GM19043 (cell line): ENCODE measurements at regions not wholly inside any gene's neighbourhood (a gene's known extent, or its start where the extent isn't known, plus 50 kb on each side); places are given as distances from the start of the nearest gene placed in this dataset.
"Not testable (repeated sequence)": the region's sequence is repeated elsewhere in the genome, so short reads cannot be mapped to it uniquely, and the experiment has no call there.

ENCODE experiments used
- ATAC-seq: cut with Tn5 transposase; IDR thresholded peaks from one replicate; pipeline ENCODE4 v1.9.1; 2021; ENCODE audit warnings: low read depth; ENCODE audit not compliant: unreplicated experiment

GRCh38 chr17:56688151-56688550 lies 94.7 kb downstream of the NOG start:
- ATAC-seq, result no peak

- ATAC-seq, result no peak
Observed at GRCh38 chr17:56690441-56691291, 97.2 kb downstream of the NOG start.

GRCh38 chr17:56694825-56695224 lies 101.3 kb downstream of the NOG start:
- no peak for ATAC-seq

DNA sequence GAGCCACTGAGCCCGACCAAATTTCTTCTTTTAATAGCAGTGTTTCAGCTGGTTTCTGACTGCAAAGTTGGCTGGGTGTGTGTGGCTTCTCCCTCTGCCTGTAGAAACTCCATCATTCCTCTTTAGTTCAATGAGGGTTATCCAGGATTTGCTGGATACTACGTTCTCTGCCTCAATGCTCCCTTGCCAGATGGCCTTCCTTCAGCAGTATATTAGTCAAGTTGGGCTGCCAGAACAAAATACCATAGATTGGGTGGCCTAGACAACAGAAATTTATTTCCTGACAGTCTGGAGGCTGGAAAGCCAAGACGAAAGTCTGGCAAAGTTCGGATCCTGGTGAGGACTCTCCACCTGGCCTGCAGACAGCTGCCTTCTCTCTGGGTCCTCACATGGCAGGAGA lies 103.7 kb downstream of the NOG start:
- no peak for ATAC-seq

GRCh38 chr17:56699186-56699894 lies 105.8 kb downstream of the NOG start:
- no peak for ATAC-seq

DNA sequence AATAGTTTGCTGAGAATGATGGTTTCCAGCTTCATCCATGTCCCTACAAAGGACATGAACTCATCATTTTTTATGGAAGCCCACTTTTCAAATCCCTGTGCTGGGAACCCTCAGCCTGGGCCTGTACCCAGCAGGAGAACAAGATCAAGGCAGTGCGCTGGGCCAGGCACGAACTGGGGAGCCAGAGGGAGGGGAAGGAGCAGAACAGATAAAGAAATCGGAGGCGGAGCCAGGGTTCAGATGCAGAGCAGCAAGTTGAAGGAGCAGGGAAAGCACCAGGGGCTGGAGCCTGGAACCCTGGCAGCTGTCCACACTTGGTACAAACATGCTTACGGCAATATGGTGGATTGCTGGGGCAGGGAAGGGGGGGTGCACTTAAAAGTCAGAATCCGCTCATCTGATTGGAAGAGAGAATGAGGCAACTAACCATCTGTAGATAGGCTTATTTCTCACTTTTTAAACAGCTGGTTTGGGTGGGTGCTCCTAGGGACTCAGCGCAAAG lies 107.5 kb downstream of the NOG start:
- ATAC-seq, result no peak

DNA sequence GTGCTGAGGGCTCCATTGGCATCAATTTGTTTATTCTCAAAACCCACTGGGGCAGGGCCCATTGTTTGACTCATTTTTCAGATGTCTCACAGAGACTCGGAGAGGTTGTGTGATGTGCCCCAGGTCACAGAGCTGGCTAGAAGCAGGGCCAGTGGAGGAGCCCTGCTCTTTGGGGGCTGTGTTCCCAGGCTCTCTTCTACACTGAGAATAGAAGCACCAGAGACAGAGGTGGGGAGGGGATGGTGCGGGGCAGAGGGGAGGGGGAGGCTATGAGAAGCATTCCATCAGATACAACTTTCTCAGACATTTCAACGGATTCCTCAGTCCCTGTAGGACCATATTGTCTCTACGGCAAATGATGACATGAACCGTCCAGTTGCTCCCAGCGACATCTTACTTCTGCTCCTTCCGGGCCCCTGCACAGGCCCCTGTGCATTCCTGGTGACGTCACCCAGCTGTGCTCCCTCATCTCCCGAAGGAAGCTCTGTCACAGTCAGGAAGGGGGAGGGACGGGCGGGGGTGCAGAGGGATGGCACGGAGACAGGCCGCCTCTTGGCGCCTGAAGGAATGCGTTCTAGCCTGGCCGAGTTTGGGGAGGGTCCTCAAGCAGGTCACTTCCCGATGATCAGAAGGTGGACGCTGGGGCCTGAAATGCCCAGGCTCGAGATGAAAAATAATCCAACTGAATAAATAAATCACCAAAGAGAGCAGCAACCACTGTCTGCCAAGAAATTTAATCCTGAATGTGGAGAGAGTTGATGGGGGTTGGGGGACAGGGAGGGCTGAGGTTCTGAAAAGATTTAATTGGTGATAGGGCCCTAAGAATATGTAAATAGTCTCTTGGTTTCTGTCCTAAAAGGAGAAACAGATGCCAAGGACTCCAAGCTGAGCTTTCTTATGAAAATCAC lies 114.1 kb downstream of the NOG start:
- ATAC-seq, result no peak

DNA sequence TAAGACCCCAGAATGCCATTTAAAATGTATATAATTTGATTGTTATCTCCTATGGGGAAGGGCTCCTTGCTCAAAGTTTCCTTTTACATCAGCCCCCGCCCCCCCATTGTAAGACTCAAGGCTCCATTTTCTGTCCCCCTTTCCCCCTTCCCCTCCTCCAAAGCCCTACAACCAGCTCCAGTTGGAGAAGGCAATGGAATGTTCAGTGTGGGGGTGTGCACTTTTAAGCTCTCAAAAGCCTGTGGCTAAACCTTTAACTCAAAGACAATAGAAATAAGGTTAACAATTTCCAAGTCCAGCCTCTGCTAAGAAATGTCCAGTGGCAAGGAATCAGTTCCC lies 114.7 kb downstream of the NOG start:
- no peak for ATAC-seq

DNA sequence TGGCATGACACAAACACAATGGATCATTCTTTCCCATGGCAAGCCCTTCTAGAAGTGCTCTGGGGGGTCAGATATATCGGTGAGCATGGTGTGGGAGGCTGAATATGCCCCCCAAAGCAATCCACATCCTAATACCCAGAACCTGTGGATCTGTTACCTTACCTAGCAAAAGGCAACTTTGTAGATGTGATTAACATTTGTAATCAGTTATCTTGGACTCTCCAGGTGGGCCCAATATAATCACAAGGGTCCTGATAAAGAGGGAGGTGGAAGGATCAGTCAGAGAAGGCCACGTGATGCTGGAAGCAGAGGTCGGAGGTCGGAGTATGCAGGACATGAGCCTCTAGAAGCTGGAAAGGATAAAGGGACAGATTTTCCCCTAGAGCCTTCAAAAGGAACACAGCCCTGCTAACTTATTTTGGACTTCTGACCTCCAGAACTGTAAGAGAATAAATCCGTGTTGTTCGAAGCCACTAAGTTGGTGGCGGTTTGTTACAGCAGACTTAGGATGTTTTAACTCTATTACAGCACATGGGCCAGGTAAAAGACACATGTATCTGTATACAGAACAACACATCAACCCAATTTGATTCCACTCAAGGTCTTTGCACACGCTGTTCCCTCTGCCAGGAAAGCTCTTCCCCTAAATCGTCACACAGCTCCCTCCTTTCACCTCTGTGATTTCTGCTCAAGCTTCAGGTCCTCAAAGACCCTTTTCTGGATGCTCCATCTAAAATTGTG lies 115.3 kb downstream of the NOG start:
- no peak for ATAC-seq

GRCh38 chr17:56710986-56711385 lies 117.5 kb downstream of the NOG start:
- ATAC-seq, result no peak

DNA sequence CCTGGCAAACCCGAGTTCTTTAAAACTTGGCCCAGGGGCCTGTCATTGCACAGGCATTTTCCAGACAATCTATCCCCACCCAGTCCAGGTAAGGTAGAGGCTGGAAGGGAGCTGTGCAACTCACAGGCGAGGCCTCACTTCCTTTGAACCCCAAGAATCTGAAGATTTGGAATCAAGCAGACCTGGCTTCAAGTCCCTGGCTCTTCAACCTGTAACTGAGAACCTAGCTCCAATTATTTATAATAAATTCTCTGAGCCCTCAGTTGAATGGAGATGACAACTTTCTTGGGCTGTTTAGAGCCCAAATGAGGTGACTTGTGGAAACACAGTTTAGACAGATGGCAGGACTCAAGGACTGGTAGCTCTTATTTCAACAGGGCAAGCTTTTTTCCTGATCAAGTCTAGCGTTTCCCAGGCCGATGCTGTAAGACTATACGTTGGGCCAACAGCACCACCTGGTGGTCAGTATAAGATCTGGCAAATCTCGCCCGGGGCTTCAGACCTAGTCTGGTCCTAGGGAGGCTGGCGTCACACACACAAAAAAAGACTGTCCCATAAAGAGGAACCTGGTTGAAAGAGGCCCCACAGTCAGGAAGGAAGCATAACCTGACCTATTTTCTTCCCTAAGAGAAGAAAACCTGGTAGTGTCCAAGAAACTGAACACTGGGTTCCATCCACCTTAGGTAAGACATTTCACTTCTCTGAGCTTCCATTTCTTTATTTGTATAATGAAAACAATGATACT lies 117.9 kb downstream of the C17orf67 start:
- peak; percentile 89 for ATAC-seq

GRCh38 chr17:56717471-56717870 lies 116.2 kb downstream of the C17orf67 start:
- ATAC-seq, result no peak

GRCh38 chr17:56718515-56718914 lies 115.2 kb downstream of the C17orf67 start:
- ATAC-seq, result no peak

DNA sequence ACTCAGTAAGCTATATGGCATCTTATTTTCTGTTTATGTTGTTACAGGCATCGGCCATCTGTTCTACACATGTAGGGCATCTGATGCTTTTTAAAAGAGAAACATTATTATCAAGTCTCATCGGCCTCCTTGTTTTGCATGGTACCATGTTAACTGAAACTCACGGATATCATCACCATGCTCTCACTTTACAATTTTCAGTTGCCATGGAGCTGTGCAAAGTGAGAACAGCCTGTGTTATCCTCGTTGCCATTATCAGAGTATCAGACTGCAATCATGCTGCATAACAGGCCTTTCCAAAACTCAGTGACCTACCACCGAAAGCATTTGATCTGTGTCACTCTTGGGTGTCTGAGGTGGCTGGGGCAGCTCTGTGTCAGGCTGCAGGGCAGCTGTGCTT lies 110.3 kb downstream of the C17orf67 start:
- no peak for ATAC-seq

DNA sequence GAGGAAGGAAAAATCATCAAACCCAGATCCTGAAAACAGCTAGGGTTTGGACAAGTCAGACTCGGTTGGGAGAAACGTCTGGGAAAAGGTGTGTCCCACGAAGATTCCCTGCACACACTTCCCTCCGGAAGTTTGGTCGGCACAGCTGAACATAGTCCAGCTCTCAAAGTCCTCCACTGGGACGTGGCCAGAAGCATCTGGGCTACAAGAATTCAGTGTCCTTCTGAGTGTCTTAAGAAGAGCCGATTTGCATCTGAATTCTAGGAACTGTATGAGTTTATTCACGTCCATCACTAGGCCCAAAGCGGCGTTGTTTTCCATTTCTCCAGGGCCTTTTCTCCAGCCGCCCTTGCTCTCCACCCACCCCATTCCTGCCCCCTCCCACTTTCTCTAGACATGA lies 109.1 kb downstream of the C17orf67 start:
- ATAC-seq, result no peak

- no peak for ATAC-seq
Observed at GRCh38 chr17:56725144-56725543, 108.6 kb downstream of the C17orf67 start.

DNA sequence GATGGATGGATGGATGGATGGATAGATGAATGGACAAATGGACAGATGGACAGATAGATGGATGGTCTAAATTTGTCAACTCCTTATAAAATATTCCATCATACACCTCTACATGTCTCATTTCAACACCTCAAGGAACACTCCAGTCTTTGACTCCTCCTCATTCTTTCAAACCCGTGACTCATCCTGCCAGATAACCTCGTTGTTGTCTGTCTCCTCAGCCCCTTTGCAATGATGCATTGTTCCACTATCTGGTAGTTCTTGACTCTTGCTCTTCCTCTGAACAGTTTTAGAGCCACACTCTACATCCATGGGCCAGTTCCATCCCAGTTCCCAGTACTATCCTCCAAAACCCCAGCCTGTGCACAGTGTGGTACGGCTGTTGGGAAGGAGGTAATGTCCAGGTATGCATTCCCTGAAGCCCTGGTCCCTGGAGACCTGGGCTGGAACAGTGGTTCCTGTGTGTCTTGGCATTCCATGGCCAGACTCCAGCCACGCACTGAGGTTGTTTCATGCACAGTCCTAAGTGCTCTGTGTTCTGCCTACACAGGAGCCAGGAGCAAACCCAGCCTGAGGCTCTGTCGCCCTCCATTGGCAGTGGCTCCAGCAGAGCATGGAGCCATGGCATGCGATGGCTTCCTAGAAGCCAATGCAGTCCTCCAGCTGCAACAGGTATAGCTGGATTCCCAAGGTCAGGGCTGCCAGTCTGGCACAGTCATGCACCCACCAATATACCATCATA lies 105.7 kb downstream of the C17orf67 start:
- ATAC-seq, result no peak

GRCh38 chr17:56731096-56731495 lies 102.6 kb downstream of the C17orf67 start:
- ATAC-seq, result not testable (repeated sequence)

- ATAC-seq, result no peak
Observed at GRCh38 chr17:56733833-56734232, 99.9 kb downstream of the C17orf67 start.
